B cell (primary cell): ENCODE measurements at regions not wholly inside any gene's neighbourhood (a gene's known extent, or its start where the extent isn't known, plus 50 kb on each side); places are given as distances from the start of the nearest gene placed in this dataset.

Experiments
- ATAC-seq: fragments of 200-7000 bp; cut with Tn5 transposase; one replicate; pipeline ENCODE4 v1.10.0; 2021; ENCODE audit warnings: low read depth, mild to moderate bottlenecking, moderate number of reproducible peaks, moderate library complexity
- CTCF ChIA-PET: fragments of 350-600 bp; sonication (Branson Sonifier 250); formaldehyde crosslinking; loops from one replicate; lab custom pipeline; 2021; ENCODE audit warnings: antibody characterized with exemption, inconsistent platforms; lab: Charles Lee
- POLR2A ChIA-PET: fragments of 350-600 bp; sonication (Branson Sonifier 250); formaldehyde crosslinking; loops from one replicate; lab custom pipeline; 2021; ENCODE audit warnings: antibody characterized with exemption; lab: Charles Lee
- DNase-seq: peaks from one replicate; pipeline ENCODE4 v3.0.0; 2013
- H2AFZ ChIP-seq: 2 replicates; pipeline ENCODE4 v1.6.1; 2012; ENCODE audit warnings: mild to moderate bottlenecking, low read depth, low read length; ENCODE audit not compliant: insufficient read depth, poor library complexity, severe bottlenecking
- H3K27ac ChIP-seq, 2 donors: 1 replicate in 1 of 2; 2 replicates in 1 of 2; pipeline ENCODE4 v1.5.1; 2012 to 2013; ENCODE audit warnings: low read length in 2 of 2, mild to moderate bottlenecking in 2 of 2, moderate library complexity in 1 of 2
- H3K27me3 ChIP-seq, 4 experiments: fragments of 200-600 bp in 1 of 4; sonication (generic) in 1 of 4; replicated peaks in 1 of 4; 1 replicate in 2 of 4; 2 replicates in 2 of 4; pipeline versions ENCODE4 v1.6.1 to v1.7.0; 2013 to 2016; ENCODE audit warnings: low read length in 3 of 4, mild to moderate bottlenecking in 2 of 4, mixed read lengths in 1 of 4, moderate library complexity in 1 of 4; ENCODE audit not compliant: insufficient read depth in 4 of 4, control insufficient read depth in 3 of 4; ENCODE audit errors: control extremely low read depth in 1 of 4
- H3K36me3 ChIP-seq, 2 experiments: replicated peaks in 1 of 2; 1 replicate in 1 of 2; 2 replicates in 1 of 2; pipeline versions ENCODE4 v1.6.1 to v1.7.1; 2013; ENCODE audit warnings: low read length in 1 of 2; ENCODE audit not compliant: insufficient read depth in 2 of 2, control insufficient read depth in 1 of 2; ENCODE audit errors: control extremely low read depth in 1 of 2, extremely low read depth in 1 of 2
- H3K4me1 ChIP-seq, 2 donors: fragments of 200-600 bp in 1 of 2; sonication (generic) in 1 of 2; 1 replicate in 1 of 2; 2 replicates in 1 of 2; pipeline versions ENCODE4 v1.5.1 to v1.6.1; 2013 to 2017; ENCODE audit warnings: low read length in 2 of 2; ENCODE audit not compliant: control insufficient read depth in 2 of 2, insufficient read depth in 2 of 2
- H3K4me2 ChIP-seq: replicated peaks from 2 replicates; pipeline ENCODE3; 2012; ENCODE audit warnings: mild to moderate bottlenecking, low read depth, low read length; ENCODE audit not compliant: poor library complexity, severe bottlenecking
- H3K4me3 ChIP-seq, 5 experiments: fragments of 200-600 bp in 1 of 5; sonication (generic) in 1 of 5; 1 replicate in 3 of 5; 2 replicates in 2 of 5; pipeline versions ENCODE4 v1.5.1 to v1.7.0; 2011 to 2016; ENCODE audit warnings: low read length in 4 of 5, mild to moderate bottlenecking in 4 of 5, low read depth in 2 of 5, control low read depth in 1 of 5, moderate library complexity in 1 of 5; ENCODE audit not compliant: insufficient read depth in 1 of 5; ENCODE audit errors: control extremely low read depth in 1 of 5, extremely low read depth in 1 of 5
- H3K79me2 ChIP-seq: fragments of 200-600 bp; sonication (generic); one replicate; pipeline ENCODE4 v1.6.0; 2016; ENCODE audit warnings: low read length; ENCODE audit not compliant: control insufficient read depth, insufficient read depth
- H3K9ac ChIP-seq: fragments of 200-600 bp; sonication (generic); 2 replicates; pipeline ENCODE4 v1.6.1; 2017; ENCODE audit warnings: mild to moderate bottlenecking, low read length, moderate library complexity
- H3K9me3 ChIP-seq, 3 donors: one replicate each; pipeline versions ENCODE4 v1.6.1 to v1.7.1; 2013; ENCODE audit warnings: low read length in 2 of 3; ENCODE audit not compliant: control insufficient read depth in 2 of 3, insufficient read depth in 1 of 3; ENCODE audit errors: control extremely low read depth in 1 of 3
- H4K20me1 ChIP-seq: 2 replicates; pipeline ENCODE4 v1.6.0; 2012; ENCODE audit warnings: mild to moderate bottlenecking, low read length; ENCODE audit not compliant: insufficient read depth, control insufficient read depth, poor library complexity, severe bottlenecking
- H3K27ac Mint-ChIP-seq: one replicate; pipeline ENCODE4 v1.8.0; 2021; ENCODE audit warnings: mixed read lengths
- H3K27me3 Mint-ChIP-seq: one replicate; pipeline ENCODE4 v1.8.0; 2021; ENCODE audit warnings: mixed read lengths
- H3K4me1 Mint-ChIP-seq: one replicate; pipeline ENCODE4 v1.8.0; 2021; ENCODE audit warnings: mixed read lengths
- H3K4me3 Mint-ChIP-seq: one replicate; pipeline ENCODE4 v1.8.0; 2021; ENCODE audit warnings: mixed read lengths
- H3K9me3 Mint-ChIP-seq: one replicate; pipeline ENCODE4 v1.8.0; 2022; ENCODE audit warnings: mixed read lengths; ENCODE audit not compliant: insufficient read depth
- CTCF ChIP-seq: fragments of 200-600 bp; IDR thresholded peaks from one replicate; pipeline ENCODE4 v1.8.0; 2022; ENCODE audit warnings: antibody characterized with exemption, mild to moderate bottlenecking
- EZH2 ChIP-seq: IDR thresholded peaks from 2 replicates; pipeline ENCODE4 v1.6.1; 2012; ENCODE audit warnings: borderline replicate concordance, low read depth, mild to moderate bottlenecking, moderate library complexity, low read length; ENCODE audit not compliant: insufficient read depth, poor library complexity, severe bottlenecking
- WGBS: methylation state at CpG from one replicate; pipeline ENCODE4 v1.1.5; 2013; ENCODE audit warnings: missing lambda C conversion rate; ENCODE audit not compliant: insufficient coverage; 5-methylcytosine and 5-hydroxymethylcytosine counted together
- intact Hi-C: fragments of 100-400 bp; cut with micrococcal nuclease; formaldehyde crosslinking; loops from one replicate; pipeline ENCODE4 v1.10.0; 2022

- Histone ChIP-seq H3K9ac (no peak overlapping the region), H3K36me3 (no peaks in the 10 kb centered on the region), H3K9me3 (no peaks in the 10 kb centered on the region), H3K27me3 (no peaks in the 10 kb centered on the region), H3K4me3 (no peak overlapping the region), H3K27ac (no peak overlapping the region), H4K20me1 (no peaks in the 10 kb centered on the region), H3K79me2 (no peaks in the 10 kb centered on the region), H2AFZ (no peak overlapping the region), H3K4me2 (no peak overlapping the region), H3K4me1 (no peaks in the 10 kb centered on the region)
- CTCF ChIA-PET: no interaction called here
- no peaks in the 10 kb centered on the region for H3K4me1 Mint-ChIP-seq
- H3K27me3 Mint-ChIP-seq: peaks cover 2% of the 10 kb centered on the region
- ATAC-seq (no peak), DNase-seq (no peak)
- intact Hi-C loops: no loop called here
- POLR2A ChIA-PET: no interaction called here
- no peak overlapping the region for H3K4me3 Mint-ChIP-seq
- WGBS: no CpG with 5 or more reads among the region's 1 CpG
- H3K9me3 Mint-ChIP-seq: no peaks in the 10 kb centered on the region
- no peak for TF ChIP-seq CTCF
- no peak overlapping the region for H3K27ac Mint-ChIP-seq
Observed at GRCh38 chr4:100605144-100605543, 87.3 kb upstream of the EMCN start.

GRCh38 chr4:100593935-100594334 lies 76.1 kb upstream of the EMCN start:
- 43% methylated on average over 2 of the region's 2 CpGs for WGBS
- CTCF ChIA-PET: no interaction called here
- no peak overlapping the region for H3K4me3 ChIP-seq

More at GRCh38 chr4:100593935-100594334, 76.1 kb upstream of the EMCN start:
- Histone ChIP-seq H2AFZ (no peak overlapping the region), H3K27ac (no peak overlapping the region), H4K20me1 (no peaks in the 10 kb centered on the region), H3K36me3 (no peaks in the 10 kb centered on the region), H3K4me2 (no peak overlapping the region), H3K79me2 (no peaks in the 10 kb centered on the region), H3K27me3 (no peaks in the 10 kb centered on the region), H3K9me3 (no peaks in the 10 kb centered on the region), H3K4me1 (no peaks in the 10 kb centered on the region), H3K9ac (no peak overlapping the region)
- Mint-ChIP-seq H3K9me3 (no peaks in the 10 kb centered on the region), H3K4me3 (no peak overlapping the region), H3K27me3 (peaks cover 13% of the 10 kb centered on the region), H3K4me1 (no peaks in the 10 kb centered on the region), H3K27ac (no peak overlapping the region)
- POLR2A ChIA-PET: no interaction called here
- intact Hi-C loops: no loop called here
- TF ChIP-seq EZH2 (no peak), CTCF (no peak)
- ATAC-seq (no peak), DNase-seq (no peak)
